ENCODE measurements at regions not wholly inside any gene's neighbourhood (a gene's known extent, or its start where the extent isn't known, plus 50 kb on each side); places are given as distances from the start of the nearest gene placed in this dataset.

DNA sequence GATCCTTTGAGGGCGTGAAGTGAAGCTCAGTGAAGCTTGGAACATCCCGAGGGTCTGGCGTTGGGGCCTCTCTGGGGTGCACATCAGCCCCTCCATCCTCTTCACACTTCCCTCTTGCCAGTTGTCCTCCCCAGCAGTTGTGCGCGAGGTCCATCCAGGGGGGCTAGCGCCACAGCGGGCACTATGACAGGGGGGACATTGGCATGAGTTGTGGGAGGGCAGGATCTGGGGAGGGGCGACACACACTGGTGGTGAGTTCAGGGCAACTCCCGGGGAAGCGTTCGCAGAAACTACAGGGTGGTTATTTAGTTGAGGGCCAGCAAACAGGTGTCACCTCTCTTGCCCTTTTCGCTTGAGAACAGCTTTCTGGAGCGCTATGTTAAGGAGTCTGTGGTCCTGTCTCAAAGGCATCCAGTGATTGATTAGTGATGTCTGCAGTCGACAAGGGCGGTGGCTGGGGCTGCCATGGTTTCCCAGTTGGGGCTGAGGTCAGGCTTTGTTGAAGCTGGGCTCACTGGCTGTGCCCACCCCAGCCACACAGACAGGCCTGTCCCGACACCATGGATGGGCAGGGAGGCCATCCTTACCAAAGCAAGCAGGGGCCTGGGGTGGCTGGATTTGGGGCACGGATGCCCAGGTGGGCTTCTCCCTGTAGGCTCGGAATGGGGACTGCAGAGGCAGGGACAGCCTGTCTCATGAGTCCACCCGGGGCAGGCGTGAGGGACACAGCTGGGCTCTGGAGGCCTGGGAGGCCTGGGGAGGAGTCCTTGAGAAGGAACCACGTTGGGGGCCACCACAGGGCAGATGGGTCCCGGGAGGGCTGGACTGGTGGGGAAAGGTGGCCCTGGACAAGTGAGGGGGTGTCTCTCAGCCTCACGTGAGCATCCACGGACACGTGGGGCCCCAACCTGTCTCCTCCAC is 59.4 kb downstream of the UNCX start:
- no peak for DNase-seq (ENCODE audit: insufficient read length, low spot score)
- TF ChIP-seq POU2F2 (IDR thresholded peaks at IDR 0.05; ENCODE audit: low read depth, low read length): no peak
- no peak for TF ChIP-seq POLR2A (IDR thresholded peaks at IDR 0.05; ENCODE audit: low read depth, low read length)
- TF ChIP-seq TAF1 (IDR thresholded peaks at IDR 0.05; ENCODE audit: low read depth, low read length): no peak
- TF ChIP-seq PAX5 (IDR thresholded peaks at IDR 0.05; ENCODE audit: insufficient read depth, low read length, severe bottlenecking): no peak
- TF ChIP-seq POLR2AphosphoS5 (IDR thresholded peaks at IDR 0.05; ENCODE audit: low read depth, low read length): no peak
- TF ChIP-seq SPI1 (IDR thresholded peaks at IDR 0.05; ENCODE audit: low read depth, low read length): no peak
- no peak for FAIRE-seq

DNA sequence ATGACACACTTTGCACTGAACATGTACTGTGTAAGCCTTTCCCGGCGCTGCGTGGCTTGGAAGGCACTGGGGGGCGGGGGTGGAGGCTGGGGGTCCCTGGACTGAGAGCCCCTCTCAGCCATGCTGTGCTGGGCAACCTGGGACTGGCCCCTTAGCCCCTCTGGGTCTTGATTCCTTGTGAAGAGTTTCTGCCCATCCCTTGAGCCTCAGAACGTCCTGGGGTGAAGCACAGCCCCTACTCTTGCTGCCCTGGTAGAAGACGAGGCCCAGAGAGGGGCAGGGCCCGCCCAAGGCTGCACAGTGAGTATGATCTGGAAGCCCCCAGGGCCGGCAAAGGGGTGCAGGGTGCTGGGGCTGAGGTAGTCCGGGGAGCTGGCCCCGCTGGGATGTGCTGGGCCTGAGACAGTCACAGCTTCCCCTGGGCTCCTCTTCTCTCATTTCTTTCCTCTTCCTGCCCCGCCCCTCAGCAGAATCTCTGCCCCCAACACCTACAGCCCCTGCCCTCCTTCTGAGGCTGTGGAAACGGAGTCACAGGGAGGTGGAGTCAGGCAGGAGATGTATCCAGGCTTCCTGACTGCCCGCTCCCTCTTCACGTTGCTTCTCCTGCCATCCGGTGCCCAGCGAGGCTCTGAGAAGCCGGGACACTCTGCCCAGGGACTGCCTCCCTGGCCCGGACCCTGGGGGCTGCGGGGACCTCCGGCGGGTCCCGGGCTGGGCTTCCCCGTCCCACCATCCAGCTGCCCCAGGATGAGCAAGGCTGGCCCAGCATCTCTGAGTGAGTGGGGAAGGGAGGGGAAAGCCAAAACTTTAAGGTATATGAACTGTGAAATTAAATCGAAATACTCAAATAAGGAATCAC is 60.5 kb downstream of the UNCX start:
- FAIRE-seq (no peak), DNase-seq (ENCODE audit: insufficient read length, low spot score) (no peak)
- TF ChIP-seq SPI1 (IDR thresholded peaks at IDR 0.05; ENCODE audit: low read depth, low read length) (no peak), TAF1 (IDR thresholded peaks at IDR 0.05; ENCODE audit: low read depth, low read length) (no peak), POLR2A (IDR thresholded peaks at IDR 0.05; ENCODE audit: low read depth, low read length) (no peak)

DNA sequence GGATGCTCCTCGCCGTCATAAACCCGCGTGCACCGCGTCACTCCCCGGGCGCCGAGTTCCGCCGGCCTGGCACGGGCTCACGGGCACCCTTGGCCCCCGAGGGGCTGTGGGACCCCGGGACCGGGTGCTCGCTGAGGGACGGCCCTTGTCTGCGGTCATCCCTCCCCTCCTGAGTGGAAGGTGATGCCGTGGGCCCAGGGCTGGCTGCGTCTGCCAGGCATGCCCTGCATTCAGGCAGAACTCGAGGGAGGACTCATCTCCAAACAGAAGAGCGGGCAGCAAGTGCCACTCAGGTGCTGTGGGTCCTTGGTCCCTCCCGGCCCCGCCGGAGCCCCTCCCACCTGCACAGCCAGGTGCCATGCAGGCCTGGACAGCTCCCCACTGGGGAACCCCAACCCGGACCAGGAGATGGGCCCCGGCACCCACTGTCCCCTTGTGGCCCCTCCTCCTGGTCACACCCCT is 61.3 kb downstream of the UNCX start:
- no peak for DNase-seq (ENCODE audit: insufficient read length, low spot score)
- TF ChIP-seq POLR2A (IDR thresholded peaks at IDR 0.05; ENCODE audit: low read depth, low read length) (no peak), POLR2AphosphoS5 (IDR thresholded peaks at IDR 0.05; ENCODE audit: low read depth, low read length) (no peak), SPI1 (IDR thresholded peaks at IDR 0.05; ENCODE audit: low read depth, low read length) (no peak), TAF1 (IDR thresholded peaks at IDR 0.05; ENCODE audit: low read depth, low read length) (no peak), PAX5 (IDR thresholded peaks at IDR 0.05; ENCODE audit: insufficient read depth, low read length, severe bottlenecking) (no peak)
- no peak for FAIRE-seq

DNA sequence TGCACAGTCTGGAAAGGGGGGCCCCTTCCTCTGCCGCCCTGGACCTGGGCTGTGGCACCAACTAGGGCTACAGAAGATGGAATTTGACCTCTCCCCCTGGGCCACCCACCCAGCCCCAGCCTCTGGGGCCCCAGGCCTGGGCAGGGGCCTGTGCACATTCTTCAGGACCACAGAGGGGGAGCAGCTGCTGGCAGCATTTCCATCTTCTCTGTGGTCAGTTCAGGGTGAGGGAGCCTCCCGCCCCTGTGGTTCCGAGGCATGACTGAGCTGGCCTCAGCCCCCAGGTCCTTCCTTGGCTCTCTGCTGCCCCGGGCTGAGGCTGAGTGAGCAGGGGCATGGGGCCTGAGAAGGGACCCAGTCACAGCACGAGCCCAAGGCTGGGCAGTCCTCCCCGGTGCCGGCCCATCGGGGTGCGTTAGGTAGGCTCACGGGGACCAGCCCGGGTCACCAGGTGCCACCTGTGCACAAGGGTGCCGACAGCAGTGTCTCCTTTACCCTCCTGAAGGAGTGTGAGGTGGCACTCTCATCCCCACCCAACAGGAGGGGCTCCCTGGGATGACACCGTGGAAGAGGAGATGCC is 63.2 kb downstream of the UNCX start:
- TF ChIP-seq TAF1 (IDR thresholded peaks at IDR 0.05; ENCODE audit: low read depth, low read length) (no peak), POU2F2 (IDR thresholded peaks at IDR 0.05; ENCODE audit: low read depth, low read length) (no peak), POLR2A (IDR thresholded peaks at IDR 0.05; ENCODE audit: low read depth, low read length) (no peak), PAX5 (IDR thresholded peaks at IDR 0.05; ENCODE audit: insufficient read depth, low read length, severe bottlenecking) (no peak), SPI1 (IDR thresholded peaks at IDR 0.05; ENCODE audit: low read depth, low read length) (no peak), POLR2AphosphoS5 (IDR thresholded peaks at IDR 0.05; ENCODE audit: low read depth, low read length) (no peak)
- FAIRE-seq (no peak), DNase-seq (ENCODE audit: insufficient read length, low spot score) (no peak)

- FAIRE-seq: no peak
- TF ChIP-seq POU2F2 (IDR thresholded peaks at IDR 0.05; ENCODE audit: low read depth, low read length) (no peak), POLR2A (IDR thresholded peaks at IDR 0.05; ENCODE audit: low read depth, low read length) (no peak), POLR2AphosphoS5 (IDR thresholded peaks at IDR 0.05; ENCODE audit: low read depth, low read length) (no peak), SPI1 (IDR thresholded peaks at IDR 0.05; ENCODE audit: low read depth, low read length) (no peak), PAX5 (IDR thresholded peaks at IDR 0.05; ENCODE audit: insufficient read depth, low read length, severe bottlenecking) (no peak), TAF1 (IDR thresholded peaks at IDR 0.05; ENCODE audit: low read depth, low read length) (no peak)
Observed at GRCh38 chr7:1296356-1296981, 63.8 kb downstream of the UNCX start.

GRCh38 chr7:1297017-1297960 is 64.6 kb downstream of the UNCX start:
- no peak for TF ChIP-seq POLR2A (IDR thresholded peaks at IDR 0.05; ENCODE audit: low read depth, low read length)
- no peak for TF ChIP-seq TAF1 (IDR thresholded peaks at IDR 0.05; ENCODE audit: low read depth, low read length)
- TF ChIP-seq POU2F2 (IDR thresholded peaks at IDR 0.05; ENCODE audit: low read depth, low read length): no peak
- TF ChIP-seq POLR2AphosphoS5 (IDR thresholded peaks at IDR 0.05; ENCODE audit: low read depth, low read length): no peak
- no peak for TF ChIP-seq PAX5 (IDR thresholded peaks at IDR 0.05; ENCODE audit: insufficient read depth, low read length, severe bottlenecking)
- no peak for TF ChIP-seq SPI1 (IDR thresholded peaks at IDR 0.05; ENCODE audit: low read depth, low read length)
- FAIRE-seq: no peak
- DNase-seq (ENCODE audit: insufficient read length, low spot score): no peak

More at GRCh38 chr7:1296356-1296981, 63.8 kb downstream of the UNCX start:
- no peak for DNase-seq (ENCODE audit: insufficient read length, low spot score)

GRCh38 chr7:1298051-1298930 is 65.6 kb downstream of the UNCX start:
- TF ChIP-seq TAF1 (IDR thresholded peaks at IDR 0.05; ENCODE audit: low read depth, low read length) (no peak), PAX5 (IDR thresholded peaks at IDR 0.05; ENCODE audit: insufficient read depth, low read length, severe bottlenecking) (no peak), POLR2A (IDR thresholded peaks at IDR 0.05; ENCODE audit: low read depth, low read length) (no peak), POU2F2 (IDR thresholded peaks at IDR 0.05; ENCODE audit: low read depth, low read length) (no peak), POLR2AphosphoS5 (IDR thresholded peaks at IDR 0.05; ENCODE audit: low read depth, low read length) (no peak), SPI1 (IDR thresholded peaks at IDR 0.05; ENCODE audit: low read depth, low read length) (no peak)
- FAIRE-seq (no peak), DNase-seq (ENCODE audit: insufficient read length, low spot score) (no peak)

Measured in GM12891 (cell line).